ENCODE measurements at regions not wholly inside any gene's neighbourhood (a gene's known extent, or its start where the extent isn't known, plus 50 kb on each side); places are given as distances from the start of the nearest gene placed in this dataset.

DNA sequence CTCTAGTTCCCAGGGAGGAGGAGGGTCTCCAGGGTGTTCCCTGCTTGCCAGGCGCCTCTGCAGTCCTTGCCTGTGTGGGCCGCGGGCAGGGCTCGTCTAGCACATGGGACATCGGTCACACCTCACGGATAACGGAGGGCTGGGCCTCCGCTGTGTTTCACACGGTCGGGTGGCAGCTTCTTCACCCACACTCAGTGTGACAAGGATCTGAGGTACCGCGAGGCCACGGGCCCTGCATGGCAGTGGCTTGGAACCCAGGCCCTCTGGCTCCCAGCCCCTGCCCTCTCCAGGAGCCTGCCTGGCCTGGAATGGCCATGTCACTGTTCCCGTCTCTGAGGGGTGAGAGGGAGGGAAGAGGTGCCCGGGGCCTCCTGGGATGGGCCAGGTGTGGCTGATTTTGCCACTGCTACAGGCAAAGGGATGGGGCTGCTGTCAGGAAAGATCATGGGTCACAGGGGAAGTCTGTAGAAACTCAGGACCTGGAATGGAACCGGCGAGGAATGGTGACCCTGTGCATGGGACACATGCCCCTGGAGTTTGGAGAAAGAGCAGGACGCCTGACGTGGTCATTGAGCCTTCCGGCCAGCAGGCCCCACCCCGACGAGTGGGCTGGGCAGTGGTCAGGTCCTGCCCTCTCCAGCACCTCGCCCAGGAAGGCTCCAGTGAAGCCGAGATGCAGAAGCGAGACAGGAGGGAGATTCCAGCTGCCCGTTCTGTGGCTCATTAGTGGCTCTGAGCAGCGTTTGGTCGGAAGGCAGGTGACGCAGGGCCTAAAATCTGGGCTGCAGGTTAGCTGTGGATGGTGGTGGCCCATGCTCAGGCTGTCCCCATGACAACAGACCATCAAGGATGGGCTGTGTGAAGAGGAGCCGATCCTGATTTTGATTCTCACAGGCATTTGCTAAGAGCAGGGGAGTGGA, 76.5 kb upstream of the GSE1 start (continued):
- TF ChIP-seq, protein P1, sequence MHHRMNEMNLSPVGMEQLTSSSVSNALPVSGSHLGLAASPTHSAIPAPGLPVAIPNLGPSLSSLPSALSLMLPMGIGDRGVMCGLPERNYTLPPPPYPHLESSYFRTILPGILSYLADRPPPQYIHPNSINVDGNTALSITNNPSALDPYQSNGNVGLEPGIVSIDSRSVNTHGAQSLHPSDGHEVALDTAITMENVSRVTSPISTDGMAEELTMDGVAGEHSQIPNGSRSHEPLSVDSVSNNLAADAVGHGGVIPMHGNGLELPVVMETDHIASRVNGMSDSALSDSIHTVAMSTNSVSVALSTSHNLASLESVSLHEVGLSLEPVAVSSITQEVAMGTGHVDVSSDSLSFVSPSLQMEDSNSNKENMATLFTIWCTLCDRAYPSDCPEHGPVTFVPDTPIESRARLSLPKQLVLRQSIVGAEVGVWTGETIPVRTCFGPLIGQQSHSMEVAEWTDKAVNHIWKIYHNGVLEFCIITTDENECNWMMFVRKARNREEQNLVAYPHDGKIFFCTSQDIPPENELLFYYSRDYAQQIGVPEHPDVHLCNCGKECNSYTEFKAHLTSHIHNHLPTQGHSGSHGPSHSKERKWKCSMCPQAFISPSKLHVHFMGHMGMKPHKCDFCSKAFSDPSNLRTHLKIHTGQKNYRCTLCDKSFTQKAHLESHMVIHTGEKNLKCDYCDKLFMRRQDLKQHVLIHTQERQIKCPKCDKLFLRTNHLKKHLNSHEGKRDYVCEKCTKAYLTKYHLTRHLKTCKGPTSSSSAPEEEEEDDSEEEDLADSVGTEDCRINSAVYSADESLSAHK (CRISPR knock-in tag; IDR thresholded peaks at IDR 0.05; ENCODE audit: borderline replicate concordance), result no peak
- TF ChIP-seq HNRNPK (IDR thresholded peaks at IDR 0.05; ENCODE audit: low read depth, low read length, poor library complexity, severe bottlenecking), result no peak
- peak; percentile 53; the same call in 1 of the 2 replicates for TF ChIP-seq TARDBP (CRISPR knock-in tag; IDR thresholded peaks at IDR 0.05)
- no peak for TF ChIP-seq HOXA7 (CRISPR knock-in tag; IDR thresholded peaks at IDR 0.05)
- TF ChIP-seq ARNTL (CRISPR knock-in tag; IDR thresholded peaks at IDR 0.05), result peak; percentile 27; the same call in 1 of the 2 replicates
- peak; percentile 75 for TF ChIP-seq TAF1 (CRISPR knock-in tag; IDR thresholded peaks at IDR 0.05)
- TF ChIP-seq, protein P2, sequence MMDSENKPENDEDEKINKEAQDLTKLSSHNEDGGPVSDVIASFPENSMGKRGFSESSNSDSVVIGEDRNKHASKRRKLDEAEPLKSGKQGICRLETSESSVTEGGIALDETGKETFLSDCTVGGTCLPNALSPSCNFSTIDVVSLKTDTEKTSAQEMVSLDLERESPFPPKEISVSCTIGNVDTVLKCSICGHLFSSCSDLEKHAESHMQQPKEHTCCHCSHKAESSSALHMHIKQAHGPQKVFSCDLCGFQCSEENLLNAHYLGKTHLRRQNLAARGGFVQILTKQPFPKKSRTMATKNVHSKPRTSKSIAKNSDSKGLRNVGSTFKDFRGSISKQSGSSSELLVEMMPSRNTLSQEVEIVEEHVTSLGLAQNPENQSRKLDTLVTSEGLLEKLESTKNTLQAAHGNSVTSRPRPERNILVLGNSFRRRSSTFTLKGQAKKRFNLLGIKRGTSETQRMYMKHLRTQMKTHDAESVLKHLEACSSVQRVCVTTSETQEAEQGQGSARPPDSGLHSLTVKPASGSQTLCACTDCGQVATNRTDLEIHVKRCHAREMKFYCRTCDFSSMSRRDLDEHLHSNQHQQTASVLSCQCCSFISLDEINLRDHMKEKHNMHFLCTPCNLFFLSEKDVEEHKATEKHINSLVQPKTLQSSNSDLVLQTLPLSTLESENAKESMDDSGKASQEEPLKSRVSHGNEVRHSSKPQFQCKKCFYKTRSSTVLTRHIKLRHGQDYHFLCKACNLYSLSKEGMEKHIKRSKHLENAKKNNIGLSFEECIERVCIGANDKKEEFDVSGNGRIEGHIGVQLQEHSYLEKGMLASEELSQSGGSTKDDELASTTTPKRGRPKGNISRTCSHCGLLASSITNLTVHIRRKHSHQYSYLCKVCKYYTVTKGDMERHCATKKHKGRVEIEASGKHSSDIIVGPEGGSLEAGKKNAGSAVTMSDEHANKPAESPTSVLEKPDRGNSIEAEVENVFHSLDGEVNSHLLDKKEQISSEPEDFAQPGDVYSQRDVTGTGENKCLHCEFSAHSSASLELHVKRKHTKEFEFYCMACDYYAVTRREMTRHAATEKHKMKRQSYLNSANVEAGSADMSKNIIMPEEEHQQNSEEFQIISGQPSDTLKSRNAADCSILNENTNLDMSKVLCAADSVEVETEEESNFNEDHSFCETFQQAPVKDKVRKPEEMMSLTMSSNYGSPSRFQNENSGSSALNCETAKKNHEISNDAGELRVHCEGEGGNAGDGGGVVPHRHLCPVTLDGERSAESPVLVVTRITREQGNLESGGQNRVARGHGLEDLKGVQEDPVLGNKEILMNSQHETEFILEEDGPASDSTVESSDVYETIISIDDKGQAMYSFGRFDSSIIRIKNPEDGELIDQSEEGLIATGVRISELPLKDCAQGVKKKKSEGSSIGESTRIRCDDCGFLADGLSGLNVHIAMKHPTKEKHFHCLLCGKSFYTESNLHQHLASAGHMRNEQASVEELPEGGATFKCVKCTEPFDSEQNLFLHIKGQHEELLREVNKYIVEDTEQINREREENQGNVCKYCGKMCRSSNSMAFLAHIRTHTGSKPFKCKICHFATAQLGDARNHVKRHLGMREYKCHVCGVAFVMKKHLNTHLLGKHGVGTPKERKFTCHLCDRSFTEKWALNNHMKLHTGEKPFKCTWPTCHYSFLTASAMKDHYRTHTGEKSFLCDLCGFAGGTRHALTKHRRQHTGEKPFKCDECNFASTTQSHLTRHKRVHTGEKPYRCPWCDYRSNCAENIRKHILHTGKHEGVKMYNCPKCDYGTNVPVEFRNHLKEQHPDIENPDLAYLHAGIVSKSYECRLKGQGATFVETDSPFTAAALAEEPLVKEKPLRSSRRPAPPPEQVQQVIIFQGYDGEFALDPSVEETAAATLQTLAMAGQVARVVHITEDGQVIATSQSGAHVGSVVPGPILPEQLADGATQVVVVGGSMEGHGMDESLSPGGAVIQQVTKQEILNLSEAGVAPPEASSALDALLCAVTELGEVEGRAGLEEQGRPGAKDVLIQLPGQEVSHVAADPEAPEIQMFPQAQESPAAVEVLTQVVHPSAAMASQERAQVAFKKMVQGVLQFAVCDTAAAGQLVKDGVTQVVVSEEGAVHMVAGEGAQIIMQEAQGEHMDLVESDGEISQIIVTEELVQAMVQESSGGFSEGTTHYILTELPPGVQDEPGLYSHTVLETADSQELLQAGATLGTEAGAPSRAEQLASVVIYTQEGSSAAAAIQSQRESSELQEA (CRISPR knock-in tag; IDR thresholded peaks at IDR 0.05; ENCODE audit: not compliant biosample characterization), result no peak
- TF ChIP-seq POLR2G (IDR thresholded peaks at IDR 0.05; ENCODE audit: low read depth, low read length), result peak; percentile 79
- TF ChIP-seq, protein P3, sequence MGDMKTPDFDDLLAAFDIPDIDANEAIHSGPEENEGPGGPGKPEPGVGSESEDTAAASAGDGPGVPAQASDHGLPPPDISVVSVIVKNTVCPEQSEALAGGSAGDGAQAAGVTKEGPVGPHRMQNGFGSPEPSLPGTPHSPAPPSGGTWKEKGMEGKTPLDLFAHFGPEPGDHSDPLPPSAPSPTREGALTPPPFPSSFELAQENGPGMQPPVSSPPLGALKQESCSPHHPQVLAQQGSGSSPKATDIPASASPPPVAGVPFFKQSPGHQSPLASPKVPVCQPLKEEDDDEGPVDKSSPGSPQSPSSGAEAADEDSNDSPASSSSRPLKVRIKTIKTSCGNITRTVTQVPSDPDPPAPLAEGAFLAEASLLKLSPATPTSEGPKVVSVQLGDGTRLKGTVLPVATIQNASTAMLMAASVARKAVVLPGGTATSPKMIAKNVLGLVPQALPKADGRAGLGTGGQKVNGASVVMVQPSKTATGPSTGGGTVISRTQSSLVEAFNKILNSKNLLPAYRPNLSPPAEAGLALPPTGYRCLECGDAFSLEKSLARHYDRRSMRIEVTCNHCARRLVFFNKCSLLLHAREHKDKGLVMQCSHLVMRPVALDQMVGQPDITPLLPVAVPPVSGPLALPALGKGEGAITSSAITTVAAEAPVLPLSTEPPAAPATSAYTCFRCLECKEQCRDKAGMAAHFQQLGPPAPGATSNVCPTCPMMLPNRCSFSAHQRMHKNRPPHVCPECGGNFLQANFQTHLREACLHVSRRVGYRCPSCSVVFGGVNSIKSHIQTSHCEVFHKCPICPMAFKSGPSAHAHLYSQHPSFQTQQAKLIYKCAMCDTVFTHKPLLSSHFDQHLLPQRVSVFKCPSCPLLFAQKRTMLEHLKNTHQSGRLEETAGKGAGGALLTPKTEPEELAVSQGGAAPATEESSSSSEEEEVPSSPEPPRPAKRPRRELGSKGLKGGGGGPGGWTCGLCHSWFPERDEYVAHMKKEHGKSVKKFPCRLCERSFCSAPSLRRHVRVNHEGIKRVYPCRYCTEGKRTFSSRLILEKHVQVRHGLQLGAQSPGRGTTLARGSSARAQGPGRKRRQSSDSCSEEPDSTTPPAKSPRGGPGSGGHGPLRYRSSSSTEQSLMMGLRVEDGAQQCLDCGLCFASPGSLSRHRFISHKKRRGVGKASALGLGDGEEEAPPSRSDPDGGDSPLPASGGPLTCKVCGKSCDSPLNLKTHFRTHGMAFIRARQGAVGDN (CRISPR knock-in tag; IDR thresholded peaks at IDR 0.05), result peak; percentile 92
- no peak for TF ChIP-seq ZNF792 (CRISPR knock-in tag; IDR thresholded peaks at IDR 0.05)
- TF ChIP-seq MZF1 (CRISPR knock-in tag; IDR thresholded peaks at IDR 0.05; ENCODE audit: borderline replicate concordance), result 0 out of 2 replicates have a peak, but pooled peaks have one; percentile 29
- no peak; the same call in 1 of the 2 replicates for TF ChIP-seq CAMTA2 (CRISPR knock-in tag; IDR thresholded peaks at IDR 0.05; ENCODE audit: borderline replicate concordance)
- peak; percentile 67 for TF ChIP-seq KDM5B (CRISPR knock-in tag; IDR thresholded peaks at IDR 0.05; ENCODE audit: borderline replicate concordance)
